Loucy (cell line): ENCODE measurements at regions not wholly inside any gene's neighbourhood (a gene's known extent, or its start where the extent isn't known, plus 50 kb on each side); places are given as distances from the start of the nearest gene placed in this dataset.

Experiments used
- EZH2phosphoT487 ChIP-seq: fragments of 200-600 bp; IDR thresholded peaks from 2 replicates; pipeline ENCODE4 v1.6.1; 2018; ENCODE audit warnings: antibody characterized with exemption, mild to moderate bottlenecking, moderate library complexity, borderline replicate concordance
- TF ChIP-seq, protein P1 (sequence below): fragments of 200-600 bp; sonication (generic); conservative IDR thresholded peaks from 2 replicates; pipeline ENCODE4 v1.5.1; 2014; ENCODE audit warnings: mild to moderate bottlenecking, antibody characterized with exemption, low read length

- TF ChIP-seq, protein P1, sequence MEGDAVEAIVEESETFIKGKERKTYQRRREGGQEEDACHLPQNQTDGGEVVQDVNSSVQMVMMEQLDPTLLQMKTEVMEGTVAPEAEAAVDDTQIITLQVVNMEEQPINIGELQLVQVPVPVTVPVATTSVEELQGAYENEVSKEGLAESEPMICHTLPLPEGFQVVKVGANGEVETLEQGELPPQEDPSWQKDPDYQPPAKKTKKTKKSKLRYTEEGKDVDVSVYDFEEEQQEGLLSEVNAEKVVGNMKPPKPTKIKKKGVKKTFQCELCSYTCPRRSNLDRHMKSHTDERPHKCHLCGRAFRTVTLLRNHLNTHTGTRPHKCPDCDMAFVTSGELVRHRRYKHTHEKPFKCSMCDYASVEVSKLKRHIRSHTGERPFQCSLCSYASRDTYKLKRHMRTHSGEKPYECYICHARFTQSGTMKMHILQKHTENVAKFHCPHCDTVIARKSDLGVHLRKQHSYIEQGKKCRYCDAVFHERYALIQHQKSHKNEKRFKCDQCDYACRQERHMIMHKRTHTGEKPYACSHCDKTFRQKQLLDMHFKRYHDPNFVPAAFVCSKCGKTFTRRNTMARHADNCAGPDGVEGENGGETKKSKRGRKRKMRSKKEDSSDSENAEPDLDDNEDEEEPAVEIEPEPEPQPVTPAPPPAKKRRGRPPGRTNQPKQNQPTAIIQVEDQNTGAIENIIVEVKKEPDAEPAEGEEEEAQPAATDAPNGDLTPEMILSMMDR, result no peak
- no peak for TF ChIP-seq EZH2phosphoT487
These were observed 473.7 kb downstream of the EFNB2 start for GRCh38 chr13:106061781-106062180.
